ENCODE measurements at regions not wholly inside any gene's neighbourhood (a gene's known extent, or its start where the extent isn't known, plus 50 kb on each side); places are given as distances from the start of the nearest gene placed in this dataset.

GRCh38 chr9:109923471-109923760 is 143.4 kb downstream of the PALM2AKAP2 start:
- no peak for TF ChIP-seq CTCF (IDR thresholded peaks at IDR 0.05; ENCODE audit: low read depth, low read length, missing control alignments)
- DNase-seq (ENCODE audit: low read depth), result no peak
- in situ Hi-C loops (cut with HindIII; ENCODE audit: low sequenced_read_pairs), result no loop called here
- H3K4me3 ChIP-seq (ENCODE audit: low read depth, low read length), result no peak overlapping the region

- in situ Hi-C loops (cut with HindIII; ENCODE audit: low sequenced_read_pairs), result no loop called here
These were observed 143.8 kb downstream of the PALM2AKAP2 start for GRCh38 chr9:109923806-109924205.

GRCh38 chr9:109925799-109926198 is 145.8 kb downstream of the PALM2AKAP2 start:
- DNase-seq (ENCODE audit: low read depth), result no peak
- TF ChIP-seq CTCF (IDR thresholded peaks at IDR 0.05; ENCODE audit: low read depth, low read length, missing control alignments), result no peak
- no peak overlapping the region for H3K4me3 ChIP-seq (ENCODE audit: low read depth, low read length)

More at GRCh38 chr9:109923806-109924205, 143.8 kb downstream of the PALM2AKAP2 start:
- no peak overlapping the region for H3K4me3 ChIP-seq (ENCODE audit: low read depth, low read length)
- DNase-seq (ENCODE audit: low read depth), result no peak
- TF ChIP-seq CTCF (IDR thresholded peaks at IDR 0.05; ENCODE audit: low read depth, low read length, missing control alignments), result no peak

GRCh38 chr9:109926421-109926869 is 146.4 kb downstream of the PALM2AKAP2 start:
- DNase-seq (ENCODE audit: low read depth), result no peak
- in situ Hi-C loops (cut with HindIII; ENCODE audit: low sequenced_read_pairs), result no loop called here
- no peak for TF ChIP-seq CTCF (IDR thresholded peaks at IDR 0.05; ENCODE audit: low read depth, low read length, missing control alignments)
- H3K4me3 ChIP-seq (ENCODE audit: low read depth, low read length), result no peak overlapping the region

More at GRCh38 chr9:109925799-109926198, 145.8 kb downstream of the PALM2AKAP2 start:
- in situ Hi-C loops (cut with HindIII; ENCODE audit: low sequenced_read_pairs), result no loop called here

- no peak for TF ChIP-seq CTCF (IDR thresholded peaks at IDR 0.05; ENCODE audit: low read depth, low read length, missing control alignments)
- in situ Hi-C loops (cut with HindIII; ENCODE audit: low sequenced_read_pairs), result no loop called here
- DNase-seq (ENCODE audit: low read depth), result no peak
- H3K4me3 ChIP-seq (ENCODE audit: low read depth, low read length), result no peak overlapping the region
These were observed 151.6 kb downstream of the PALM2AKAP2 start for GRCh38 chr9:109931623-109932022.

GRCh38 chr9:109934136-109934856 is 154.3 kb downstream of the PALM2AKAP2 start:
- H3K4me3 ChIP-seq (ENCODE audit: low read depth, low read length), result no peak overlapping the region
- DNase-seq (ENCODE audit: low read depth), result no peak
- in situ Hi-C loops (cut with HindIII; ENCODE audit: low sequenced_read_pairs), result no loop called here
- TF ChIP-seq CTCF (IDR thresholded peaks at IDR 0.05; ENCODE audit: low read depth, low read length, missing control alignments), result no peak

All from astrocyte of the cerebellum (primary cell).